DND-41 (cell line): ENCODE measurements at regions not wholly inside any gene's neighbourhood (a gene's known extent, or its start where the extent isn't known, plus 50 kb on each side); places are given as distances from the start of the nearest gene placed in this dataset.

ENCODE experiments used
- ATAC-seq: fragments of 200-7000 bp; cut with Tn5 transposase; 3 replicates; pipeline ENCODE4 v1.9.1; 2021; ENCODE audit warnings: low read depth; ENCODE audit not compliant: insufficient read depth
- DNase-seq: peaks from one replicate; pipeline ENCODE4 v3.0.0-alpha.2; 2020
- H2AFZ ChIP-seq: 2 replicates; pipeline ENCODE4 v1.6.0; 2012; ENCODE audit warnings: low read depth, low read length
- H3K27ac ChIP-seq: 2 replicates; pipeline ENCODE4 v1.5.1; 2012; ENCODE audit warnings: low read length, inconsistent platforms
- H3K27me3 ChIP-seq: fragments of 200-600 bp; sonication (generic); 2 replicates; pipeline ENCODE4 v1.6.0; 2012; ENCODE audit warnings: low read length, mild to moderate bottlenecking, inconsistent platforms; ENCODE audit not compliant: insufficient read depth, poor library complexity
- H3K36me3 ChIP-seq: 2 replicates; pipeline ENCODE4 v1.5.1; 2012; ENCODE audit warnings: low read length, inconsistent platforms; ENCODE audit not compliant: insufficient read depth
- H3K4me1 ChIP-seq: 2 replicates; pipeline ENCODE4 v1.5.1; 2012; ENCODE audit warnings: mild to moderate bottlenecking, low read length; ENCODE audit not compliant: insufficient read depth
- H3K4me2 ChIP-seq: 2 replicates; pipeline ENCODE4 v1.6.0; 2012; ENCODE audit warnings: mild to moderate bottlenecking, moderate library complexity, low read length, inconsistent platforms; ENCODE audit not compliant: insufficient read depth
- H3K4me3 ChIP-seq, 2 experiments: fragments of 200-600 bp in 1 of 2; shearing (Covaris generic) in 1 of 2; 2 replicates each; pipeline ENCODE4 v1.5.1; 2012 to 2016; ENCODE audit warnings: inconsistent platforms in 2 of 2, low read length in 2 of 2, mild to moderate bottlenecking in 2 of 2, low read depth in 1 of 2, moderate library complexity in 1 of 2
- H3K79me2 ChIP-seq: 2 replicates; pipeline ENCODE4 v1.6.0; 2012; ENCODE audit warnings: low read length, inconsistent platforms; ENCODE audit not compliant: insufficient read depth
- H3K9ac ChIP-seq: 2 replicates; pipeline ENCODE4 v1.6.0; 2012; ENCODE audit warnings: low read depth, mild to moderate bottlenecking, inconsistent platforms, low read length, moderate library complexity
- H3K9me3 ChIP-seq: 2 replicates; pipeline ENCODE4 v1.5.1; 2012; ENCODE audit warnings: low read length, moderate library complexity, mild to moderate bottlenecking, inconsistent platforms; ENCODE audit not compliant: insufficient read depth, severe bottlenecking
- H4K20me1 ChIP-seq: 2 replicates; pipeline ENCODE4 v1.6.0; 2012; ENCODE audit warnings: low read length; ENCODE audit not compliant: insufficient read depth
- CTCF ChIP-seq: IDR thresholded peaks from 2 replicates; pipeline ENCODE4 v1.5.1; 2012; ENCODE audit warnings: borderline replicate concordance, low read length, moderate library complexity, mild to moderate bottlenecking; ENCODE audit not compliant: poor library complexity, severe bottlenecking; ENCODE audit errors: extremely low read depth
- EZH2 ChIP-seq: IDR thresholded peaks from 3 replicates; pipeline ENCODE4 v1.6.1; 2012; ENCODE audit warnings: borderline replicate concordance, low read depth, mild to moderate bottlenecking, moderate library complexity, low read length, inconsistent platforms; ENCODE audit not compliant: severe bottlenecking

GRCh38 chr3:178088963-178089362, 447.3 kb upstream of the KCNMB2 start:
- no peak for ATAC-seq
- Histone ChIP-seq H3K9ac (no peak overlapping the region), H3K4me3 (no peak overlapping the region), H3K9me3 (no peaks in the 10 kb centered on the region), H4K20me1 (no peaks in the 10 kb centered on the region), H3K27me3 (no peaks in the 10 kb centered on the region), H3K79me2 (no peaks in the 10 kb centered on the region), H3K27ac (no peak overlapping the region), H3K4me1 (peaks cover 30% of the 10 kb centered on the region), H3K36me3 (no peaks in the 10 kb centered on the region), H3K4me2 (no peak overlapping the region), H2AFZ (no peak overlapping the region)
- no peak for TF ChIP-seq CTCF
- TF ChIP-seq EZH2 = no peak
- no peak for DNase-seq

GRCh38 chr3:178090899-178091298, 445.3 kb upstream of the KCNMB2 start:
- ATAC-seq (no peak), DNase-seq (no peak)
- Histone ChIP-seq H3K4me2 (no peak overlapping the region), H3K27ac (no peak overlapping the region), H3K9me3 (no peaks in the 10 kb centered on the region), H3K27me3 (no peaks in the 10 kb centered on the region), H3K4me3 (no peak overlapping the region), H4K20me1 (no peaks in the 10 kb centered on the region), H3K4me1 (peaks cover 11% of the 10 kb centered on the region), H3K79me2 (no peaks in the 10 kb centered on the region), H2AFZ (no peak overlapping the region), H3K36me3 (no peaks in the 10 kb centered on the region), H3K9ac (no peak overlapping the region)
- TF ChIP-seq EZH2 (no peak), CTCF (no peak)

GRCh38 chr3:178095522-178095921, 440.7 kb upstream of the KCNMB2 start:
- no peak overlapping the region for H3K4me2 ChIP-seq
- TF ChIP-seq CTCF = no peak
- no peak for TF ChIP-seq EZH2
- ATAC-seq = no peak

GRCh38 chr3:178096955-178097354, 439.3 kb upstream of the KCNMB2 start:
- H3K9me3 ChIP-seq = no peaks in the 10 kb centered on the region
- no peaks in the 10 kb centered on the region for H3K79me2 ChIP-seq
- H3K4me1 ChIP-seq = no peaks in the 10 kb centered on the region
- H3K4me2 ChIP-seq = no peak overlapping the region
- no peak overlapping the region for H3K4me3 ChIP-seq
- no peak for TF ChIP-seq CTCF
- no peak for TF ChIP-seq EZH2
- no peak overlapping the region for H3K27ac ChIP-seq
- no peaks in the 10 kb centered on the region for H3K27me3 ChIP-seq
- DNase-seq (no peak), ATAC-seq (no peak)
- no peak overlapping the region for H2AFZ ChIP-seq
- no peaks in the 10 kb centered on the region for H3K36me3 ChIP-seq
- no peak overlapping the region for H3K9ac ChIP-seq
- no peaks in the 10 kb centered on the region for H4K20me1 ChIP-seq

More at GRCh38 chr3:178095522-178095921, 440.7 kb upstream of the KCNMB2 start:
- Histone ChIP-seq H3K36me3 (no peaks in the 10 kb centered on the region), H3K9me3 (no peaks in the 10 kb centered on the region), H2AFZ (no peak overlapping the region), H3K27me3 (no peaks in the 10 kb centered on the region), H4K20me1 (no peaks in the 10 kb centered on the region), H3K27ac (no peak overlapping the region), H3K4me3 (no peak overlapping the region), H3K4me1 (no peaks in the 10 kb centered on the region), H3K79me2 (no peaks in the 10 kb centered on the region), H3K9ac (no peak overlapping the region)
- no peak for DNase-seq
